ENCODE measurements at regions not wholly inside any gene's neighbourhood (a gene's known extent, or its start where the extent isn't known, plus 50 kb on each side); places are given as distances from the start of the nearest gene placed in this dataset.

DNA sequence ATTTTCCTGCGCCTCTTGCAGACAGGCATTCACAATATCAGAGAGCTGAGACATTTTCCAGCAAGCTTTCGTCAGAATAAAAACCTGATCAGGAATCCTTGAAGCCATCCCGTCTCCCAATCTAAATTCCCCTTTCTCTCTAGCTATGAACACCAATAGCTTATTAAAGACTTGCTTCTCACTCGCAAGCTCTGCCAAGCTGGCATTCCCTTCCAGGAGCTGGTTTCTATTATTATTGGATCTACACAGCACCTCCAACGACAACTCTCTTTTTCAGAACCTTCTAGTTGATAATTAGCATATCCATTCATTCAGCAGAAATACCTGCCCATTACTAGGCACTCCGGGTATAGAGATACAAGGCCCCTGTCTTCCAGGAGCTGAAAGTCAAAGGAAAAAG, 350.3 kb downstream of the MTX2 start:
- DNase-seq, result no peak

DNA sequence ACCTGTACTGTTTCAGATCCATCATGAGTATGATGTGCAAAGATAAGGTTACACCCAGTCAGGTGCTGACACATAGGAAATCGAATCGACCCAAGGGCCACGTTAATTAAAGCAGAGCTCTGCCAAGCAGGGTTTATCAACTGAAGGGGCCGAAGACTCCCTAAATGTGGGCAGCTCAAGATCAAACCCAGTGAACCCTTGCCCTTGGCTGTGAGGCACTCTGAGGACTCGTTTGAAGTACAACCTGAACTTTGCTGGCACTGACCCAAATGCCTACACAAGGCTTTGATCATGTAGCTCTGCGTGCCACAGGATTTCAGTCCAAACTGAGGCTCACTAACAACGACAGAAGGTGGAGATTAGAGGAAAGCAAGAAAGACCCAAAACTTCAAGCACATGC, 352.1 kb downstream of the MTX2 start:
- no peak for DNase-seq

DNA sequence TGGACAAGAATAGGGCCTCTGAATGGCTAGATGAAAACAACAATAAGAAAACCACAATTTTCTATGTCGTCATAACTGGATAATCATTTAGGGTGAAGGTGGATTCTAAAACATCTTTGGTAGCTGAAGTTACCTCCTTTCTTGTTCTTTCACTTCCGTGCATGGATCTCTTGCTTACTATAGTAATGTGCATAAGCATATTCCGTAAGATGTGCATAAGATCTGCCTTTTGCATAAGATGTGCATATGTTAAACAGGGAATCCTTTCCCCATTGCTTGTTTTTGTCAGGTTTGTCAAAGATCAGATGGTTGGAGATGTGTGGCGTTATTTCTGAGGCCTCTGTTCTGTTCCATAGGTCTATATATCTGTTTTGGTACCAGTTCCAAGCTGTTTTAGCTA, 353.6 kb downstream of the MTX2 start:
- no peak for DNase-seq

DNA sequence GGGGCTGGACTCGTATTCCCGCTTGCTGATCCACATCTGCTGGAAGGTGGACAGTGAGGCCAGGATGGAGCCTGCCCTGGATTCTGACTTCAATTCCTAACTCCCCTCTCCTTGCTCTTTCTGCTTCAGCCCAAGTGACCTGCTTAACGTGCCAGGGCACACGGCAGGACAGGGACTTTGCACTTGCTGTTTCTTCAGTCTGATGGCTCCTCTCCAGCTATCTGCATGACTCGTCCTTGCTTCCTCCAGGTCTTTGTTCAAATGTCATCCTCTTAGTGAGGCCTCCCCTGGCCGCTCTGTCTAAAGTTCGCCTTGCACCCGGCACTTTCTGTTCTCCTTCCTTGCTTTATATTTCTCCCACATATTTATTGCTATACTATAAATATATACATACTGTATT, 357.6 kb downstream of the MTX2 start:
- DNase-seq, result no peak

DNA sequence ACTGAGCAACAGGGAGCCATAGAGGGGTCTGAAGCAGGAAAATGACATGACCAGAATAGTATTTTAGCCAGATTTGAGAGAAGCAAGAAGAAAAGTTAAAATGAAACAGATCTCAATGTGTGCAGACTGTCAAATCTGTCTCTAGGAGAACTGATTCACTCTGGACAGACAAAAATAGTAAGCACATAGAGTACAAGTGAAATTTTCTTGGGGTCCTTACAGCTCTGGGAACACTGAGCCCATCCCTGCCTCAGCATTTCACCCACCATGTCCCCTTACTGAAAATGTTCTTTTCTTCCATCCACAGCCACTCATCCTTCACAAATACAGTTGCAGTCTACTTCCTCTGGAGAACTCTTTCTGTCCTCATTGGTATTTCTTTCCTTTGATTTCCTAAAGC, 359.2 kb downstream of the MTX2 start:
- no peak for DNase-seq

DNA sequence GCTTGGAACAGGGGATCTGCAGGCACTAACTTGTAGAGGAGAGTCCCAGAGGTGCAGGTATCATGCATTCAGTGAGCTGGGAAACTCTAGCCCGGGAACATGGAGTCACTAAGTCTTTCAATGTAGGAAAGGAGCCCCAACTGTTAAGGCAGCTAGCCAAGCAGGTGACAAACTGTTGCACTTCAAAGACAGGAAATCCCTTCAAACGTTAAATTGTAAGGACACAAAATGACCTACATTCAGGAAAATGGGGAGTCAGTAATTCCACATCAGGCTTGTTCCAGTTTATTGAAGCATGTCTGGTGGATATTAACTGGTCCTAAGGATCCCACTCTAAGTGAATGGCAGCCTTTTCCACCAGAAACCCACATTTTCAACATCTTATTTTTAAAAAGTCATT, 364.5 kb downstream of the MTX2 start:
- no peak for DNase-seq

GRCh38 chr2:176636401-176636800, 367.2 kb downstream of the MTX2 start:
- no peak for DNase-seq

DNA sequence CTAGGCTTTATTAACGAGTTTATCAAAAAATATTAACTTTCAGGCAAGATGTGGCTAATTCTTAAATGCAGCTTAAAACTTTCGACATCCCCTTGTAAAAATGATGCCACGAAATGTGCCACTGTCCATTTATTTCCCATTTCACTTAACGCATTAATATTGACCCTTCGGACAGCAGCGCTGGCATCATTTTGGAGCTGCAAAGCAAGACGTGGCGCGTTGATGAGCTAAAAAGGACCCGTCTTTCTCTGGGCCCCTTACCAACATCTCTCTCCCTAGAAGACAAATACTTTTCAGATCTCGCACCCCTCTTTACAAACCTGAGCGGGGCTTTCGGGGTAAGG, 367.9 kb downstream of the MTX2 start:
- DNase-seq, result no peak

DNA sequence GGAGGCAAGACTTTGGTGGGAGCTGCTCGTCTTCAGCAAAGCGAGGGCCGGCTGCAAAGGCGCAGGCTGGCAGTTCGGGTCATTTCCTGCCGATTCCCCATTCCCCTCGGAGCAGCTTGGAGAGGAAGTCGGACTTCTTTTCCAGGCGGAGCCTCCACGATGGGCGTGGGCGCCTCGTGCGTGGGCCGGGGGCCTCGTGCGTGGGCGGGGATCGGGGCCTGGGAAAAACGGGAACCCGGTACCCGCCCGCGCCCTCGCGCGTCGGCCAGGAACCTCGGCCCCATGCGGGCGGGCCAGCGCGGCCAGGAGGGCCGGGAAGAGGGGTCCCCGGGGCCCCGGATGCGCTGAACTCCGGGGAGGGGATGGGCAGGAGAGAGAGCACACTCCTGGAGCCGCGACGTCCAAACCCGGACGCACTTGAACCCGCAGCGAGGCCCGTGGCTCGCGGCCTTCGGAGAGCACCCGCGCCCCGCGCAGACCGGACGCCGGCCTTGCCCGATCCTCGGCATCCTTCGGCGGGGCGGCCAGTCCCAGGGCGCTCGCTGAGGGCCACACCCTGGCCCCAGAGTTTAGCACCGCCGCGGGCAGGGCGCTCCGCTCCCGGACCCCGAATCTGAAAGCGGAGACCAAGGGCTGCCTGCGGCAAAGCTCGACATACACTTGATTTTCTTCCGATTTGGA, 368.4 kb downstream of the MTX2 start:
- no peak for DNase-seq

DNA sequence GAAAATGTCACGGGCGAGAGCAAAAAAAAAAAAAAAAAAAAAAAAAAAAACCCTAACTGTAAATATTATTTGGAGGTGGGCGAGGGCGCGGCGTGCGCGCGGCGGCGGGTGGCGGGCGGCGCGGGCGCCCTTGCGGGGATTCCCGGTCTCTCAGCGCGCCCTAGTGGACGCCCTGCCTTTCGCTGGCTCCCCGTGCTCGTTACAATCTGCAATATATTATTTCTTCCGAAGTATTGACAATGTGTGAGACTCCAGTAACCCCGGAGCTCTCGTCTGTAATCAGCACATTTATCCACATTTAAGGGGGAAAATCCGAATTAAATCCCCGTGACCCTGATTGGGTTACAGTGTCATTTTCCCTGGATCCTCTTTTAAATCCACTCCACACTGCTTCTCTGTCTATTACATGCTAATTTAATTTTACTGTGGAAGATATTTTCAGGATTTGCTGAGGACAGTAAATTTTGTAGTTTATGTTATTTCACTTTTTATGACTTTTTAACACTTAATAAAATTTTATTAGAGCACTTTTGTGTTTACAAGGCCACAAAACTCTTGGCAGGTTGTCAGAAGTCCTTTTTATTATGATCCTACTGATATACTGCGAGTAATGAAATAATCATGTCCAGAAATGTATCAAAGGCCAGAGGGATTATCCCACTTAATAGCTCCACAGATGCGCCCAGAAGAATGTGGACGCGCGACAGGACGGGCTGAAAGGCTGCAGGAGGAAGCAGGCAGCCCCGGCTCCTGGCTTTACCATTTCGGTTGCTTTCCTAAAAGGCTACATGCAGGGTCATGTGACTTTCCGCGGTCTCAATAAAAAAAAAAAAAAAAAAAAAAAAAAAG, 369.1 kb downstream of the MTX2 start:
- no peak for DNase-seq

DNA sequence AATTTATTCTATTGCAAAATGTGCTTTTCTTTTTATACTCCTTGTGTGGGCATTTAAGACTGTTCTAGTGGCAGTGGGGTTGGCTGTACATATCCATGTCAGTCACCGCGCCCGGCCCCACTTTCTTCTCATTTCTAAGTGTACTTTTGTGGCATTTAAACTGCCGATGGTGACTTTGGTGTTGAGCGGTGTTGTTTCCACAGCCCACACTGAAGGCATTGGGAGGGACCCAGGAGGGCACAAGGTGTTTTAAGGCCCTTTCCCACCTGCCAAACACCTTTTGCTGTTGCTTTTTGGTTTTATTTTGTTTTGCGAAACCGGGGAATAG, 369.7 kb downstream of the MTX2 start:
- no peak for DNase-seq

DNA sequence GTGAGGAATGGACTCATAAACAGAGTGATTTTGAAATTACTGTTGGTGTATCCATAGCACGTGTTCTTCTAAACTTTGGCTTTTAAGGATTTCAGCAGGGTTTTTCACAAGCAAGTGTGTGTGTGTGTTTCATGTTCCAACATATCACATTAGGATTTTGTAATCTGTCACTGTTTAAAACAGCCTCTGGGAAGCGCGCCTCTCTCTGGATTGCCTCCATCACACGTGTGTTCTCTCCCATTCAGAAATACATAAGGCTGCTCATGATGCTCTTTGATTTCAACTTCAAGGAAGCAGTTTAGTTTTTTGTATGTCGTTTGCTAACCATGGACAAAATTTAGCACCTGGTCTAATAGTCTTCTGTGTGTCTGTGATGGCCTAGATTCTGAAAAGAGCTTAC, 370.4 kb downstream of the MTX2 start:
- DNase-seq, result no peak

DNA sequence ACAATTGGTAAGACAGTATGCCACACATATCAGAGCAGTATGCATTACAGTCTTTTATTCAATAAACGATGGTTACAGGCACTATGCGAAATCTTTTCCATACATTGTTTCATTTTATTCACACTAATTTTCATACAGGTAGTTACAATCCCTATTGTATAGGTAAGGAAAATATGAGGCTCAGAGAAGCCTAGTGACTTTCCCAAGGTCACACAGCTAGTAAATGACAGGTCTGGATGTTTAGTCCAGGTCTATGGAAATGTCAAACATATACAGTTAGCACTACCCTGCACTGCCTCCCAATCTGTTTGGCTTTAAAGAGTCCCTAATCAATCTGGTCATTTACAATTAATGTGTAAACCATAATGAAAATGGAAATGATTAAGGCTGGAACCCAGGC, 372.2 kb downstream of the MTX2 start:
- DNase-seq, result no peak

DNA sequence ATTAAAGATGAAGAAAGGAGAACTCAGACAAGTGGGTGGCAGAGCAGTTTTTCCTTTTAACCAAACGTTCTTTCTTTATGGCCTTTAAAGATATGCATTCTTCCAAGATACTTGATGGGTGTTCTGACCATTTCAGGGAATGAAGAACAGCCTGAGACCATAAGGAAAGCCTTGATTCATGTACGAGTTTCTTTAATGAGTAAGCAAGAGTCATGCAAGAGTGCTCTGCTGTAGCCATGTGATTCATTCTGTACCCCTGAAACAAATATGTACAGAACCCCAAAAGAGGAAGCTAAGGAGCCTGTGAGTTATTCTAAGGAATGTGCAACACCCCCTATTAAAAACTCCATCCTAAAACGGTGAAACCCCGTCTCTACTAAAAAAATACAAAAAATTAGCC, 372.8 kb downstream of the MTX2 start:
- no peak for DNase-seq

DNA sequence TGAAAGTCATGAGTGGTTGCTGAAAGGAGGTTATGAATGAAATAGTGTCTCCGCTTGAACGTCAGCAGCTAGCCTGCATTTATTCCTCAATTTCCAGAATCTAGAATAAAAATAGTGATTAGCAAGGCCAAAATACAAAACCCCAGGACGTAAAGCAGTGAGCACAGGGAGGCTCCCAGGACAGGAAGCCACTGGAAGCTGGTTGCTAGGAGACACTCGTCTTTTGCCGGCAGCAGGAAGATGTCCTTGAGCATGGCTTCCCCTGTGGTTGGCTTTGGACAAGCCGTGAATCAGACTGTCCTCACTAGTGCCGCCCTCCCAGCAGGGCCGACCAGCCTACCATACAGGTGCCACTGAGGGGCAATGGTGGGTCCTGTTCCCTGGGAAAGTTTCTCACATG, 374.4 kb downstream of the MTX2 start:
- peak; percentile 44 for DNase-seq

DNA sequence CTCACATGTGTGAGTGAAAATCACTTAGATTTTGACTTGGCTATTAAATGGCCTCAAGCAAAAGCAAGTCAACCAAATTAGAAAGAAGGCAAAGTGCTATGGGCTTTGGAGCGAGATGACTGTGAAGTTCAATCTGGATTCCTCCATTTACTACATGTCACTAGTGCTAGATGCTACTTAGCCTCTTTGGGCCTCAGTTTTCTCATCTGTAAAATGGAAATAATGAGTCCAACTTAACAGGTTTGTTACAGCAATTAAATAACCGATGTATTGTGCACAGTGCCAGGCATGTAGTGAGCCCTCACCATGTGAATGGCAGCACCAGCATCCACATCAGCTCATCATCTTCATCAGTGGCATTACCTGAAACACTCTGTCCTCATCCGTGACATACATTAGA, 376.3 kb downstream of the MTX2 start:
- DNase-seq, result no peak

DNA sequence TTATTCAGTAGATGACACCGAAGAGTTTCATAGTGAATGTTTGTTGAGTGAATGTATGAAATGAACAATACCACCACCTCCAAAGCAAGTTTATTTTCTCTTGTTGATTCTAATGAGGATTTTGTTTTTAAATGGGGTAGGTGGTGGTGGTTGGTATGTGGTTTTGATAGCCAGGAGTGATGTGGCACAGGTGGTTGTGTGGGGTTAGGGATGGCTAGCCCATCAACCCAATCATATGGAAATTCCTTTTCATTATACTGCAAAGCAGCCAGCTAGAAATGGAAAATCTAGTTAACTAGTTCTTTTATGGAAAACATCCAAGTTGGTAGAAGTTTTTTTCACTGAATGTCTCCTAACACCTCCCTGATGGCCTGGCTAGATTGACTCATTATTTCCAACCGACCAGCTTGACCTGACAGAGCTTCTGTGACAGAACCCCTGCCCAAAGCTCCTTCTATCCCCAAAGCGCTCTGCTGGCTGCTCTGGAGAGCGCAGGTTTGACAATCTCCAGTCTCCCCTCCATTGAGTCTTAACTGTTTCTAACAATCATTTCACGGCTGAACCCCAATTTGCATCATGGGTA, 376.9 kb downstream of the MTX2 start:
- DNase-seq, result no peak

DNA sequence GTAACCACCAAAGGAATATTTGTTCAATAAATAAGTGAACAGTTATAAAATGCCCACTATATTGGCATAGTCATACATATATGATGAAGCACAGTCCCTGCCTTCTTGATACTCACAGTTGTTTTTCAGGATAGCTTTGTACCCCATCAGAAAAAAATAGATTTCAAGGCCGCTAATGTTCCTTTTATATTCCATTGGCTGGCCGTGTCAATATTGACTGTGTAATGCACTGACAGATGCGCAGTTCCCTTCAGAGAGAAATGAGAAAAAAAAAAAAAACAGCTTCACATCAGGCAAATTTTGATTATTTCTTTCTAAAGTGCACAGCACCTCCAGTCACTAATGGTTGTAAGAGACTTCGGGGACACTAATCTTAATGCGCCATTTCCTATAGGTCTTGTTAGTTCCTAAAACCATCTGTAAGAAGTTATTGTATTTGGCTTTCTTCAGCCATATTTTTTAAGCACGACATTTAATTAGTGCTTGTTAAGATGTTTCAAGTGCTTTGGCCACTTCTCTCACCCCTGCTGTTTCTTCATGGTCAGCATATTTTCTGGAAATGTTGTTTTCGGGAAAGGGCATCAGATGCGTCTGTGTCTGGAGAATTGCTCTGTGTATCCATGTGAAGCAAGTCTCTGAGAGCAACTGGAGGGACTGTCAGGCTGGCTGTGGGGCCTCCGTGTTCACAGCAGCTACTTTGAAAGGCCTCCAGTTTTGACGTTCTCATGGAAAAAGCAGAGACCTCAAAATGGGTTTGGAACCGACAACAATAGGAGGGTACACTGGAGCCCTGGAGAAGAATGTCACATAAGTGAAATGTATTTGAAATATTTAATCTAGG, 378.3 kb downstream of the MTX2 start:
- no peak for DNase-seq

DNA sequence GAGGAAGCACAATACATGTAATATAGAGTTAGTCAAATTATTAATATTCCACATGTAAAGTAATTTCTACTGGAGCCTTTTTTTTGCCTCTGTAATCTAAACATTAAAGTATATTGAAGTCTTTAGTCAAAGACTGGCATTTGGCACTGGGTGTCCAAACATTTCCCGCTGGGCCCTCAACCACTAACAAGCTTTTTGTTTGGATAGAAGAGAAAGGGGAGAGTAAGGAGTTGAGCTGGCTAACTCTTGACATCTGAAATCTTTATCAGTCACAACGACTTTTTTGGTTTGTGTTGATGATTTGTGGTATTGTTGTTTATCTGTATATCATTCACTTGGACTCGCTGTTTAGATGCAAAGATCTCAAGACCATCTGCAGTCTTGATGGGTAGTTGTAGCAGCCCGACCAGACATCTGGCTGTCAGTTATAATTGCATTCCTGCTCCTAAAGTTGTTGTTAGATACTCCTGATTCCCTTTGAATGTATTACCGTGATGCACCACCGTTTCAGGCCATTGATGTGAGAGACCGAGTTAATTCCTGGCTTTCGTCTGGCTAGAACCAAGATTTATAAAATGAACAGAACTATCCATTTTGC, 379.6 kb downstream of the MTX2 start:
- DNase-seq, result no peak

GRCh38 chr2:176650104-176650837, 381.0 kb downstream of the MTX2 start:
- DNase-seq, result no peak

DNA sequence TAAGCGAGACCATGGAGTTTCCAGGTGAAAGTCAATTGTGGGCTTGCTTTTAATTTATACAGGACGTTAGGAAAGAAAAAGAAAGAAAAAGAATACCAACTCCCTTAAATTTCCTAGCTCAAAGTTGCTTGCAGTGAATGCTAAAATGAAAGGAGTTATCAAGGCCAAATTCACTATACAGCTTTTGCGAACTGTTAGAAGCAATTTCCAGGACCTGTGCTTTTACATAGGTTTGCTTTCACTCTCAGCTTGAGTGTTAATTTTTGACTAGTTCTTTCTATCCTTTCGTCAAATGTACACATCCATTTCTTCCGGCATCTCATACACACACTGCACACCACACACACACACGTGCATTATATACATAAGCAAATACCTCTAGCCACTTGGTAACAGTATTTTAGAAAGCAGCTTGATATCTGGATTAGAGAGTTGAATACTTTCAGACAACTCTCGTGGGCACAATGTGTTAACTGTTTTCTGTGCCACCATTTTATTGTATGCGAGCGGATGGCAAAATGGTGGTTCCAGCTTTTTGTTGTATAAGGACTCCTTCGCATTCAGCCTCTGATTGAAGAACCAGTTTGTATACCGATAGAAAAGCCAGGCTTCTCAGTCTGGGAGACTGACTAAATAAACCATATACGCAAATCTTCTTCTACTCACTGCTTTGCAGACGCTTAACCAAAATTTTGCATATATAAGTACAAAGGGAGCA, 381.8 kb downstream of the MTX2 start:
- DNase-seq, result no peak

Measured in NCI-H187 treated with DMSO at 0.1 percent for 48 hours (cell line).